DMS114 treated with DMSO at 0.1 percent for 48 hours (cell line): ENCODE measurements at regions not wholly inside any gene's neighbourhood (a gene's known extent, or its start where the extent isn't known, plus 50 kb on each side); places are given as distances from the start of the nearest gene placed in this dataset.
"Not testable (repeated sequence)": the region's sequence is repeated elsewhere in the genome, so short reads cannot be mapped to it uniquely, and the experiment has no call there.

ENCODE experiments used
- DNase-seq: peaks from one replicate; lab custom pipeline; 2025; ENCODE audit not compliant: unreplicated experiment; lab: John Stamatoyannopoulos, UW

DNA sequence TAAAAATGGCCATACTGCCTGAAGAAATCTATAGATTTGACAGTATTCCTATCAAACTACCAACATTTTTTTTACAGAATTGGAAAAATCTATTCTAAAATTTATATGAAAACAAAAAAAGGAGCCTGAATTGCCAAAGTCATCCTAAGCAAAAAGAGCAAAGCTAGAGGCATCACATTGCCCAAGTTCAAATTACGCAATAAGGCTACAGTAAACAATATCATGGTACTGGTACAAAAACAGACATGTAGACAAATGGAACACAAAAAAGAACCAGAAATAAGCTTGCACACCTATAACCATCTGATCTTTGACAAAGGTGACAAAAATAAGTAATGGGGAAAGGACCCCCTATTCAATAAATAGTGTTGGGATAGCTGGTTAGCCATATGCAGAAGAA, 50.2 kb upstream of the THSD7B start:
- DNase-seq: no peak

DNA sequence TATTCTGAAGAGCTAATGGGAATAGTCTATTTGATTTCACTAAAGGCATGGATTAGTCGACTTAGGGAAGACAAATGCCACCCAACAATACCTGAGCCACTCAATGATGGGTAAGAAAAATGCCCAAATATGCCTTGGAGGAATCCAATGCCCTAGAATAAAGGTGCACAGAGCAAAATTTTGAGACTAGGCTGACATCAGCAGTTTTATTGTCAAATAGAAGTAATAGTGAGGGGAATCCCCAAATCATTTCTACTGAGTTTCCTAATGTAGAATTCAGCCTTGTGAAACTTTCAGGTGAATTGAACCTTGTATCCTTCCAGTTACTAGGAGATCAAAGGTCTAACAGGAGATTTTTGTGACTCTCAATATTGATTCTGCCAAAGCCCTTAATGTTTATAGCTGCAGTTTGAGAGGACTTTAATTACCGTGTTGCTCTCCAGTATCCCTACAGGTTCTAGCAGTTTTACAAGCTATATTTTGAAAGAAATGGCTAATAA, 50.8 kb upstream of the THSD7B start:
- no peak for DNase-seq

DNA sequence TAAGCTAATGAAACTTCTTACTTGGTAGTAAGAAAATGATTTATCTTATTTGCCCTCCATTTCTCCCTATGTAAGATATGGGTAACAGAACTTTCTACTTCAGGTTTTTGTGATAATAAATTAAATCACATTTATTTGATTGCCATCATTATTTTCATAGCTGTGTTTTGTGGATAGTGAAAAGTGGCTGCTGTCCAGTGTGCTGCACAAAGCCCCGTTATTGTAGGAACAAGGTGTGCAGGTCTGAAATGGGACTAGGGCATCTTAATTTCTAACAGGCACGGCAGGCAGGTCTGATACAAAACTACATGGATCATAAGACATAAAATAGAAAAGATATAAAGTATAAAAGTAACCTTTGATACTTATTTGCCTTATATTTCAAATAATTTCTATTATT, 51.6 kb upstream of the THSD7B start:
- no peak for DNase-seq

DNA sequence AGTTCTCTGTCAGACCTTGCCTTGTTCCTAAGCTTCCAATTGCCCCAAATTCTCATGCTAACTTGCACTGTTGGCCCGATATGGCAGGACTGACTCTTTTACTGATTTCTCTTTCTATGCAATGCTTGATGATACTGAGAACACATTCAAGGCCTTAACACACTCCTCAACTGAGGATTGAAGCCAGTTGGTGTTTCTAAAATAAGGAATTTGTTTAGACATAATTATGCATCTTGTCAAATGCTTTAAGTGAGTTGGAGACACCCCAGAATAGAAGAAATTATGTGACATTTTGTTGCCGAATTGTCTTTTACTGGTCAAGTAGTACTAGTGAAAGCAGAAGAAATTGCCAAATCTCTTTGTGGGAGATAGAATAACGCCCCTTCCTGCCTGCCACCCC, 60.0 kb upstream of the THSD7B start:
- DNase-seq: no peak

DNA sequence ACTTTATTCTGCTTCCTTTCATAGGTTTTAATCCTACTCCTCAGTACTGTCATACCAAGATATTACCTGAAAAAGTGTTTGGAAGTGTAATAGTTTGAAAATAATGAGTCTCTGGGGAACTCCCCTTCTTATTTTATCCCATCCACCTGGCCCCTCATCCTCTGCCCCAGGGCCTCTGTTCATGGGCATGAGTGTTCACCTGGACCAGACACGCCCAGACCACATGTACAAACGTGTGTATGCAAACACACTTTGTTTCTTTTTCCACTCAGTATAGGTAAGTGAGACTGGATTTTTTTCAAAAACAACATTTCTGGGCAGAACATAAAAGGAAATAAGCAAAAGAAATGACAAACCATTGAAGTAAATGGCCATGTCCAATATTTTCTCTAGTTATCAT, 62.1 kb upstream of the THSD7B start:
- DNase-seq: no peak

DNA sequence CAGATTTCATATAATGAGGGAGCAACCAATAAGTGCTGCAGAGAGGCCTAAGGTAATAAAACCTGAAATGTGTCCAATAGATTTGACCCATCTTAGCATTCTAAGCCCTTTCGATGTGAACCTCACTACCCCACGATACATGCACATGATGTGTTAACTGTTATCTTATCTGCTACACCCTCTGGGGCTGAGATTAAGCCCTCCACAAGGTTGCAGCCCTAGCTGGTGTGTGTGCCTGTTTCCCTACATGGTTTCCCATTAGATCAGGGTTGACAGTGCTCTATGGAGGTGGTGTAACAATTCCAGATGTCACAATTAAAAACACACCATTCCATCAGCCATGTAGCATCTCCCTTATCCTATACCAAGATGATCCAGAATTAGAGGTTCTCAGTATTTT, 68.9 kb upstream of the THSD7B start:
- no peak for DNase-seq

DNA sequence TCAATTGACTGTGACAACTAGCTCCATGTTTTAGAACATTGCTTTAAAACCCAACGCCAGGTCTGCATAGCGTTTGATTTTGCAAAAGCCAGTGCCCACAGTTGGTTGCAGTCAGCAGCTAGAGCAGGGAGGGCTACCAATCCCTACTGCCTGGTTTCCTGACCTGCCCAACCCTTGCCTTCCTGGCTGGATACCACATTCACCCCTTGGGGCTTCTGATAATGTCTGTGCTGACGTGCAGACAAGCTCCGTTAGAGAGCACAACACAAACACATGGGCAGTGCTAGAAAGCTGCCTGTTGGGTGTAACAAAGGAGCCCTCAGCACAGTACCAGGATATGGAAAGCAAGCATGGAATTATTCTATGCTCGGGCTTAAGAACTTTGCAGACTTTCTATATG, 71.4 kb upstream of the THSD7B start:
- DNase-seq: no peak

DNA sequence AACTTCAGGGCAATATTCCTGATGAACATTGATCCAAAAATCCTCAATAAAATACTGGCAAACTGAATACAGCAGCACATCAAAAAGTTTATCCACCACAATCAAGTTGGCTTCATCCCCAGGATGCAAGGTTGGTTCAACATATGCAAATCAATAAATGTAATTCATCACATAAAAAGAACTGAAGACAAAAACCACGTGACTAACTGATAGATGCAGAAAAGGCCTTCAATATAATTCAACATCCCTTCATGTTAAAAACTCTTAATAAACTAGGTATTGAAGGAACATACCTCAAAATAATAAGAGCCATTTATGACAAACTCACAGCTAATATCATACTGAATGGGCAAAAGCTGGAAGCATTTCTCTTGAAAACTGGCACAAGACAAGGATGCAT, 85.3 kb upstream of the THSD7B start:
- not testable (repeated sequence) for DNase-seq

DNA sequence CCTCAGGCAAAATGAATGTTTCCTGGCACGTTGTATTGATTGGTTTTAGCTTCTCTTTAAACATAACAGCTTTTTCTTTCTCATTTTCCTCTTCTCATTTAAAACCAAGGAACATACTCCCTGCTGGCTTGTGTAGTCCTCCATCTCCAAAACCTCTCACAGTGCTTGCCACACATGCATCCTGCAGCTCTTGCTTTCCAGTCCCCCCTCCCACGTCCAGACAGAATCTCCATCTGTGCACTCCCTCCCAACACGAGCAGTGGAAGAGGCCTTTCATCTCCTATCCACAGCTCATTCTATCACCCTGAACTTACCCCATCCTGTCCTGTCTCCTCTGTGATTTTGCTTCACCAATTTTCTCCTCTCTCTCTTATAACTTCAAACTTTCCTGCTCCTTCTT, 99.6 kb upstream of the THSD7B start:
- DNase-seq: no peak

DNA sequence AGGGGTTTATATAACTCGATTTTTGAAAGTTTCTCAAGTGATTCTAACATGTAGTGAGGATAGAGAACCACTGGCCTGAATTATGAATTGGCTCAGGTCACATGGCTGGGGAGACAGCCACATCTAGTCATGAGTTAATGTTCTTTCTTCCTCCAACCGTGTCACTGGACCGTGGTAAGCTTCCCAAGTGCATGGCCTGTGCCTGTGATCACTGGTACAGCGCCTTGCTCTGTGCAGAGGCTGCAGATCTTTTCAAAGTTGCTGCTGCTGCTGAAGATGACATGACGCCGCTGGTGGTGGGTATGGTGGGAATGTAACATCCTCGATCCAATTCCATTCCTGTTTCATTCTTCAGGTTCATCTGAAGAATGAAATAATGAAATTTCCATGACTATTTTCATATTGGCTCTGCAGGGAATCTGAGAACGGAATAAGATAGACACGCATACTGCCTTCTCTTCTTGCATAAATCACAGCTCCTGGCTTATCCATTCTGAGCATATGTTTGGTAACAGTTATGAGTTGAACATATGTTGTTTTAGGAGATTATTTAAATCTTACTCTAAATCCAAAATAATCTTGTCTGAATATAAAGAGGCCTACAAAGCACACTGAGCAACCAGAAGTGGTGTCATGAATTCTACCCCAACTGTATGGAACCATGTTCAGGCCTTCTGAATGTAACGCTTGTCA, 100.5 kb upstream of the THSD7B start:
- DNase-seq: no peak

DNA sequence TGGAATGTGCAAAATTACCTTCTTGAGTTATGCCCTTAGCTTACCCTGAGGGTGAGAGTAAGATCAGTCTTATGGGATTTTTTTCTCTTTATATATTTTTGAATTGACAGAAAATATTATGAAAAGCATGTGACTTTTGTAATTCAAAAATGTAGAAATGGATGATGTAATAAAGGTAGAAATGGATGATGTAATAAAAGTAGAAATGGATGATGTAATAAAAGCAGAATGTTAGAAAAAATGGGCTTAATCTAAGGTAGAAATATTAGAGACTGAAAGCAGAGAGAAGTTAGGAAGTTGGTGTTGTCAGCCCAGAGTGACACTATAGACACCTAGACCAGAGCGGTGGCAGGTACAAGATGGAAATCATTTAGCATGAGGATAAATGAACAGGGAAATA, 107.1 kb upstream of the THSD7B start:
- no peak for DNase-seq

DNA sequence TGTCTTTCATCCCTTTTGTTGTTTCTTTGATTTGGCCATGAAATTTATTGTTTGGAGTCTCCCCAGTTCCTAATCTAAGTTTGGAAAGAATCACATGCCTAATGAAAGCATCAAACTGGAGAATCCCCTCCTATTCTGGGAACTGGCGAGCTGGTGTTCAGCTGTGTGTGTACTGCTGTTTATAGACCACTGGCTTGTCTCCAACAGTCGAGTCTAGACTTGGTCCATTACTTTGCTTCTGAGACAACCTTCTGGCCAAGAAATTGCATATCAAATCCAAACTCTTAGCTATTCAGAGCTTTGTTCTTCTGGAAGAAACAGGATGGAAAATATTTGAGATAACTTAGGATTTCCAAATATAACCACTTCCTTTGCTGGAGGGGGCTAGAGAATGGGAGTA, 111.5 kb upstream of the THSD7B start:
- DNase-seq: no peak

DNA sequence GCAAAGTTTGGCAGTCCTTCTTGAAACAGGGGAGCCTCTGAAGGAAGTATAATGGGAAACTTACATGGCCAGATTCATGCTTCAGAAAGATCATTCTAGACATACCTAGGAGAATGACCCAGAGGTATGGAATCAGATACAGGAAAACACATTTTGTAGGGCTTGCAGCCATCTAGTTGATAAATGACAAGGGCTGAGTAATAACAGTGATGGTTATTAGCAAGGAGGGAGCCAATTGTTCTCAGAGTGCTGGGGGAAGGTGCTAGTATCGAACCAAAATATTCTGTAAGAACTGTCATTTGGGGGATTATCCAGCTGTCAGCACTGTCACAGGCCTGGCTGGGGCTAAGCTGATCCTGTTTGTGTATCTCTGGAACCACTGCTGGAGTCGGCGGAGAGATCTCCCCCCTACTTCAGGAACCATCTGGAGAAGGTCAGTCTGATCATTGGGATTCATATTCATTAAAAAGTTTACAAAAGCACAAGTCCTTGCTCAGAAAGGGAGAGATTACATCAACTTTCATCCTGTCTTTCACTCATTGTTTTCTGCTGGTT, 113.8 kb upstream of the THSD7B start:
- DNase-seq: no peak

DNA sequence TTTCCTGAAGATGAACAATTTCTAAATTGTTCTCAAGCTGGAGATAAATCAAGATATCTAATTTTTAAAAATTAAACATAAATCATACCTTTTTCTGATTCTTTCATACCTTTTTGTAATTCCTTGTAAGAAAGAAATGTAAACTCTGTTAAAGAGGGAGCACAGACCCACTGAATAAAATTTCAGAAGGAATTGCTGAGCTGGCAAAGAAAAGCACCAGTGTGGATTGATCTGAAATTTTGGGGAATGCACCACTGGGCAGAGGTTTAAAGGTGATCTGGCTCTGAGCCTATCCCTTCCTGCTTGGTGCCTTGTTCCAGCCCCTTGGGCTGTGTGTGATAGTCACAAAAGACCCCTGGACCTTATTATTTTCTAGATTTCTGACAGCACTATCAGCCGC, 118.3 kb upstream of the THSD7B start:
- no peak for DNase-seq

DNA sequence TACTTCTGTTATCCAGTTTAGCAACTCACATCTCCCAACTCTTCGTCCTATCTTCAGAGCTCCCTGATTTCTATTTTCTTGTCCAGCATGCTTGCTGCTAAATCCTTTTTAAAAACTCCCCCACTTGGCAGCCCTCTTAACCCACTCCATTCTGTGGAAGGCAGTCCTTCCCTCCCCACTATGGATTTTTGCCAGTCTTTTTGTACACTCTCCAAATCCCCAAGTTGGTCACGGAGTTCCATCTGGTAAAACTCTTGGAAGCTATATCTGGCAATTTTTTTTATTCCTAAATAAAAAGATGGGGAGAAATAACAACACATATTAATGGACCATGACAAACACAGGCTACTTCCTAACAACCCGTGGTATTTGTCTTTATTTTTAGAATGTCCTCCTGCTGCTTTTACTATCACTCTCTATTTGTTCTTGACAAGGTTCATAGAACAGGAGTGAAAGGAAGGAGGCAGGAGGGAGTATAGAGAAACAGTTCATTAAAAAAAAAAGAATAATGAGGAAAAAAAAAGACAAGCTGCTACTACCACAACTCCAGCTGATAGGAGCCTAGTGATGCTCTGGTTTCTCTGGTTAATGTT, 120.0 kb upstream of the THSD7B start:
- no peak for DNase-seq

DNA sequence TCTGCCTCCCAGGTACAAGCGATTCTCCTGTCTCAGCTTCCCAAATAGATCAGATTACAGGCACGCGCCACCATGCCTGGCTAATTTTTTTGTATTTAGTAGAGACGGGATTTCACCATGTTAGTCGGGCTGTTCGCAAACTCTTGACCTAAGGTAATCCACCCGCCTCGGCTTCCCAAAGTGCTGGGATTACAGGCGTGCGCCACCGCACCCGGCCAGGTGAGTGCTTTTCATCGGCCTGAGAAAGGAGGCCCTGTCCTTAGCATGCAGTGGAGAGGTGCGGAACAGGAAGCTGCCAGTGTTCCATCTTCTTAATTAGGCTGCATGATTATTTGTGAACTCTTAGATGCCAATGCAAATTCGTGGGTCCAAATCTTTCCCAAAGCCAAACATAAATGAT, 125.7 kb upstream of the THSD7B start:
- DNase-seq: no peak

DNA sequence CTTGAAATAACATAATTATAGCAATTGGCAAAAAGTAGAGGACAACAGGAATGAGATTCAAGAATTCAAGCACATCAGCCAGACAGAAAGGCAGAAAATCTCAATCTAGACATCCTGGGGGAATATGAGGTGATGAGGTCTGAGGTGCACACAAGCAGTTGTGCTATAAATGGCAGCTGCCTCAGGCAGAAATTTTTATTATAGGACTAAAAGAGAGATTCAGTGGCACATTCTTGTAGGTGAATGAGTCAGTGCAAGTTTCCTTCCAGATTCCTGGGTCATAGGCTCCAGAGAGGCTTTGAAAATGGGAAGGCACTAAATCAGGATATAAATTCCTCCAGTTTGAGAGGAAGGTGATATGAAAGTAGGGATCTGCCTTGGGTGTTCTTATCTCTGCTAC, 127.2 kb upstream of the THSD7B start:
- no peak for DNase-seq

DNA sequence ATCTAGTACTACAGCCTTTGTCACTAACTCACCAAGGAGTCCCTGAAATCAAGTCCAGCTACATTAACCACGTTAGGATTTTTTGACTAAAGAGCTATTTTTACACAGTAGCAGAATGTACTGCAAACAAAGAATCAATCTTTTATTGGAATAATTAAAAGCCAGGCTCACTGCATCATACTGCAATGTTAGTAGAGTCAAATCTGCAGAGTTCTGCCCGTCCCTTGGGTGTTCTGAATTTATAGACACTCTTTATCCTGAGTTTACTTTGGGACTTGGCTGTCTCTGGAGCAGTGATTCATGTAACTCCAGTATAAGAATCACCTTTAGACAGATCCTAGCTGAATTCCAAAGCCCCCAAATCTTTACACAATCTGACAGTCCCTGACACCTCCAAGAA, 127.9 kb upstream of the THSD7B start:
- DNase-seq: no peak

DNA sequence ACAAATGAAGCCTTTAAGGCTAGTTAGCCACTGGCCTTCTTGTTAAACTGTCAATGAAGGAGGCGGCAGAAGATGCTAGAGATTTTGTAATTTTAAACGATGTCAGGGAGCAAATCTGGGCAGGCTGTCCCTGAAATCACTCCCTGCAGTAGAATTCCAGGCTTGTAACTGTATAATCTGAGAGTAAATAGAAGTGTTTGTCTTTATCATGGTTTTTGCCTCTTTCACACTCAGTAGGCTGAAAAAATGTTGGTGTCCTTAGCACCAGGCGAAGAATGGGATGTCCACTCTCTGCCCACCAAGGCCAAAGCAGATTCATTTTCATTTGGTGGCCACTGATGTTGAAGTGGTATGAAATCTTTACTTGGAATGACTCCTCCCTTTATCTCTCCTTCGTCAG, 136.9 kb upstream of the THSD7B start:
- DNase-seq: no peak

DNA sequence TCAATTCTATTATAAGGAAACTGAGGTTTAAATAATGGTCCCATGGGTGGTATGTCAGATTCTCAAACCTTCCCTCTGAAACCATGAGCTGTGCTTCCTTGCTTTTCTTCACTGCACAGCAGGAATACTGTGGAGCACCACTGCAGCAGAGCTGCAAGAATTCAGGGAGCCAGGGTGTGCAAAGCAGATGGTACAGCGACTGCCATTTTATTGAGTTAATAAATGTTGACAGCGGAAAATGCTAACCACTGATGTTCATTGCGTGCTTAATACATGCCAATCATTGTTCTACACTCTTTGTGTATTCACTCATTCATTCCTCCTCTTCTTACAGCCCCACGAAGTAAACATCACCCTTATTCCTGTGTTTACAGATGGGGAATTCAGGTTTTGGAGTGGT, 152.2 kb upstream of the THSD7B start:
- DNase-seq: no peak

DNA sequence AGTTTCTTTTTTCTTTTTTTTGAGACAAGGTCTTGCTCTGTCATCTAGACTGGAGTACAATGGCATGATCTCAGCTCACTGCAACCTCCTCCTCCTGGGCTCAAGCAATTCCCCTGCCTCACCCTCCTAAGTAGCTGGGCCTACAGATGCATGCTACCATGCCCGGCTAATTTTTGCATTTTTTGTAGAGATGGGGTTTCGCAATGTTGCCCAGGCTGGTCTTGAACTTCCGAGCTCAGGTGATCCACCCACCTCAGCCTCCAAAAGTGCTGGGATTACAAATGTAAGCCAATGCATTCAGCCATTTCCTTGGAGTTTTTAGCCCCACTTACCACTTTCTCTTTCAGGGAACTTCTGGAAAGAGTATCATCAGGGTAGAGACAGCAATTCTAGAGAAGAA, 153.3 kb upstream of the THSD7B start:
- DNase-seq: no peak

DNA sequence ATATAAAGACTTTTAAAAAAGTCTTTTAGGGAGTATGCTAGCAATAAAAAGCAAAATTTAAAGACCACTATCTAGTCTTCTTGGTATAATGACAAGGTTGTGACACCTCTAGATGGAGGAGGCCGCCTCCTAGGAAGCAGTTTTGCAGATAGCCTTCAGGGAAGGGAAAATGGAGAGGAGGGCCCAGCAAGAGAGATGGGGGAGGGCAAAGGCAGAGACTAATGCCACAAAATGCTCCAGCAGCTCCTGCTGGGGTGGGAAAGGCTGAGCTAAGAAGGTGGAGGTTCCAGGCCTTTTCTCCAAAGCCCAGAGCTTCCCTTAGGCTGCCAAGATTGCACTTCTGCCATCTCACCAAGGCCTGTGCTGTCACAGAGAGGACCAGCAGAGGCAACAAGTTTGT, 153.9 kb upstream of the THSD7B start:
- DNase-seq: no peak
